UCSD-AML1 (cell line): ENCODE measurements at regions not wholly inside any gene's neighbourhood (a gene's known extent, or its start where the extent isn't known, plus 50 kb on each side); places are given as distances from the start of the nearest gene placed in this dataset.
"Not testable (repeated sequence)": the region's sequence is repeated elsewhere in the genome, so short reads cannot be mapped to it uniquely, and the experiment has no call there.

Experiments
- DNase-seq: peaks from one replicate; lab custom pipeline; 2025; ENCODE audit not compliant: unreplicated experiment; lab: John Stamatoyannopoulos, UW

DNA sequence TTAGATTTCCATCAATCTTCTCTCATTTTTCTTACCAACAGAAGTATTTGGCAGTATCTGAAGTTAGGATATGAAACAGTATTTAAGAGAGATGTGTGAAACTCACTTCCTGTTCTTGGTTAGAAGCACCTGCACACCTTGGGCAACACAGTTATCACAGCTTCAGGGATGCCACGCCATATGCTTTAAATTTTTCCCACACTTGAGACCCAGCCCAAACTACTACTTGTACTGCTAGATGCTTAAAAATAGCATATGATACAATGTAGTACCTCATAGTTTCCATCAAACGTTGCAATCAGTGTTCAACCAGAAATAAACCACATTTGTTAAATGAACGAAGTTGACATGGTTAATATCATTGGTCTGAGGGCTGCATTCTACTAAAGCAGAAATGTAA lies 725.1 kb upstream of the FRG1 start:
- DNase-seq, result no peak

DNA sequence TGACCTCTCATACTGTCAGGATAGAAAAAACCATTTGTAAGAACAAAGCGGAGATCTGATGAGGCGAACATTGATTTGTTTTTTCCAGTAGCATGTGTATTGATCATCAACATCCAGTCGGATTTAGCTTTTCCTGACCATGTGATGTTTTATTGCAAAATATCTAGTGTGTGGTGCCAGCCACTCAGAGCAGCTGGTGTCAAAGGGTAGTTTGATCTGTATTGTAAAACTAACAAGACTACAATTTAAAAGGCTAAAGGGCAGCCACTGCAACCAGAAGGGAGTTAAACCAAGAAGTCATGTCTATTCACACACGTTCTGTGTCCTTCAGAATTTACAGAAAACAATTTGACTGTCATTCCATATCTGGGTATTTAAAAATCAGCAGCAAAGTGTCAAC lies 719.0 kb upstream of the FRG1 start:
- DNase-seq, result no peak

DNA sequence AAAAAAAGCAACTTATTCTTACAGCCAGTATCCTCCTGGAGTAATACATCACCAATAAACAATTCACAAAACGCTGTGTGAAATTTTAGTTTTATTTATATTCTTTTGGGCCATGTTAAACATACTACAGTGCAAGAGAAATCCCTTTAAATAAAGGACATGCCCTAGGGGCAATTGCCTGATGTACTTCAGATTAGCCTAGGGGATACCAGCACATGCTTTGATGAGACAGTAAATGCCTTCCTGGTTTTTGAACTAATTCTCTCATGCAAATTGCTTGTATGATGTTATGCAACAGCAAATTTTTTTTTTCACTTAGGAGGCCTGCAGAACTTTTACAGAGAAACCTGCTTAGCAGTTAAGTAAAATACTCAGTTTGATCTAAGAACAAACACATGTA lies 711.9 kb upstream of the FRG1 start:
- no peak for DNase-seq

DNA sequence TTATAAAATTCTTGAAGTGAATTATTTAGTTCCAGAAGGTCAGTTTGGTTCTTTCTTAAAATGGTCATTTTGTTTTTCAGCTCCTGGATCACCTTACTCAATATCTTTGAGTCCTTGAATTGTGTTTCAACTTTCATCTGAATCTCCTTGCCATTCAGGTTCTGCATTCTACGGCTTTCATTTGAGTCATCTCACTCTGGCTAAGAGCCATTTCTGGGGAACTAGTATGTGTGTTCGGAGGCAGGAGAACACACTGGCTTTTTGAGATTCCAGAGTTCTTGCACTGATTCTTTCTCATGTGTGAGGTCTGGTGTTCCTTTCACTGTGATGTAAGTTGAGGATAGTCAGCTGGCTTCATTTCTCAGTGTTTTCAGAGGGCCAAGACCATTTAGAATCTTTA lies 708.4 kb upstream of the FRG1 start:
- DNase-seq, result no peak

DNA sequence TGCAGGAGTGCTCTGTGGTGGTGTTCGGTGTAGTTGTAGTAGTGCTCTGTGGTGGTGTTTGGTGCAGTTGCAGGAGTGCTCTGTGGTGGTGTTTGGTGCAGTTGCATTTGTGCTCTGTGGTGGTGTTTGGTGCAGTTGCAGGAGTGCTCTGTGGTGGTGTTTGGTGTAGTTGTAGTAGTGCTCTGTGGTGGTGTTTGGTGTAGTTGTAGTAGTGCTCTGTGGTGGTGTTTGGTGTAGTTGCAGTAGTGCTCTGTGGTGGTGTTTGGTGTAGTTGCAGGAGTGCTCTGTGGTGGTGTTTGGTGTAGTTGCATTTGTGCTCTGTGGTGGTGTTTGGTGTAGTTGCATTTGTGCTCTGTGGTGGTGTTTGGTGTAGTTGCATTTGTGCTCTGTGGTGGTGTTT lies 706.9 kb upstream of the FRG1 start:
- DNase-seq, result not testable (repeated sequence)

DNA sequence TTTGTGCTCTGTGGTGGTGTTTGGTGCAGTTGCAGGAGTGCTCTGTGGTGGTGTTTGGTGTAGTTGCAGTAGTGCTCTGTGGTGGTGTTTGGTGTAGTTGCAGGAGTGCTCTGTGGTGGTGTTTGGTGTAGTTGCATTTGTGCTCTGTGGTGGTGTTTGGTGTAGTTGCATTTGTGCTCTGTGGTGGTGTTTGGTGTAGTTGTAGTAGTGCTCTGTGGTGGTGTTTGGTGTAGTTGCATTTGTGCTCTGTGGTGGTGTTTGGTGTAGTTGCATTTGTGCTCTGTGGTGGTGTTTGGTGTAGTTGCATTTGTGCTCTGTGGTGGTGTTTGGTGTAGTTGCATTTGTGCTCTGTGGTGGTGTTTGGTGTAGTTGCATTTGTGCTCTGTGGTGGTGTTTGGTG lies 705.7 kb upstream of the FRG1 start:
- not testable (repeated sequence) for DNase-seq

DNA sequence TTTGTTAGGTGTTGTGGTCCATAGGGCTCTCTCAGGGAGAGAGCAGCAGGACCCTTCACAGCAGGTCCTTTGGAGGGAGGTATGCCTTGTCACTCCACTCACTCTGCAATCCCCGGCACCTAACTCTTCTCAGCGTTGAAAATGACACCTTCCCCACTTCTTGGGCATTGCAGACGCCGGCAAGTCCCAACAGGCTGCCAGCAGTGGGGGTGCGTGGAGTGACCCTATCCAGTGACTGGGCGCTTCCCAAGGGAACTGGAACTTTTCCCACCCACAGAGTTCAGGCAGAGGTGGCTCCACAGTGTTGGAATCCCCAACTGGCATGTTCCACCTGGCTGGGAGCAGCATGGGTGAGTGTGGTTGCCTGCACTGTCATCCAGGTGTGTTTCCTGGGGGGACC lies 705.1 kb upstream of the FRG1 start:
- no peak for DNase-seq

DNA sequence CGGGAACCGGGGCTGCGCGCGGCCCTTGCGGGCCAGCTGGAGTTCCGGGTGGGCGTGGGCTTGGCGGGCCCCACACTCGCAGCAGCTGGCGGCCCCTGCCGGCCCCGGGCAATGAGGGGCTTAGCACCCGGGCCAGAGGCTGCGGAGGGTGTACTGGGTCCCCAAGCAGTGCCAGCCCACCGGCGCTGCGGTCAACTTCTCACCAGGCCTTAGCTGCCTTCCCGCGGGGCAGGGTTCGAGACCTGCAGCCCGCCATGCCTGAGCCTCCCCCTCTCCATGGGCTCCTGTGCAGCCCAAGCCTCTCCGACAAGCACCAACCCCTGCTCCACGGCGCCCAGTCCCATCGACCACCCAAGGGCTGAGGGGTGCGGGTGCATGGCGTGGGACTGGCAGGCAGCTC lies 704.4 kb upstream of the FRG1 start:
- not testable (repeated sequence) for DNase-seq

DNA sequence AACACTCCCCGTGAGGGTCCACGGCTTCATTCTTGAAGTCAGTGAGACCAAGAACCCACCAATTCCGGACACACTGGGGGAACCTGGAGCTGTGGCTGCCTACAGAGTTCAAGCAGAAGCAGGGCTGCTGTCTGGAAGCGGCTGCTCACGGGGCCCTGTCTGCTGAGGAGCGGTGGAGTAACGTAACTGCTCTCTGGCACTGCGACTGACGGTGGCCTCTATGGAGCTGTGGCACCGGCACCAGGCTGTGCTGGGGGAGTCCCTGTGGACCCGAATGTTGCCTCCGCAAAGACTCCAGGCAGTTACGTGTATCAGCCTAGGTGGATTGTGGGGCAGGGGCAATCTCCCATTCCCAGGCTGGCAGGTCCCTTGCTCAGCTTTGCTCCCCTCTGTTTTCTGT lies 703.3 kb upstream of the FRG1 start:
- no peak for DNase-seq

DNA sequence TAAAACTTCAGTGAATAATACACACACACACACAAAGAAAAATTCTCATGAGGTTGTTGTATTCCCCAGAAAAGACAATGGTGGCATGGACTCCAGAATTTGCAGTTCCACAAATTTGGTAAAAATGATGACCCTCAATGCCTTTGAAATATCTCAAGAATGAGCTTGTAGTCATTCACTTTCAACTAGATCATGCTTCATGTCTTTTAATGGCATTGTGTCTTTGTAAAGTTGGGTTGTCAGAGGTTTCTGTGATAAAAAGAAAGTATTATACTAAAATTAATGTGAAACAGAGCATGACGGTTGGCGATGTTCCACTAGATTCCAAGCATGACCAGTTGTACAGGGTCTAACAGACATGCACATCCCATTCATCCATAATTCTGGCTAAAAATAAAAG lies 685.0 kb upstream of the FRG1 start:
- DNase-seq, result no peak

DNA sequence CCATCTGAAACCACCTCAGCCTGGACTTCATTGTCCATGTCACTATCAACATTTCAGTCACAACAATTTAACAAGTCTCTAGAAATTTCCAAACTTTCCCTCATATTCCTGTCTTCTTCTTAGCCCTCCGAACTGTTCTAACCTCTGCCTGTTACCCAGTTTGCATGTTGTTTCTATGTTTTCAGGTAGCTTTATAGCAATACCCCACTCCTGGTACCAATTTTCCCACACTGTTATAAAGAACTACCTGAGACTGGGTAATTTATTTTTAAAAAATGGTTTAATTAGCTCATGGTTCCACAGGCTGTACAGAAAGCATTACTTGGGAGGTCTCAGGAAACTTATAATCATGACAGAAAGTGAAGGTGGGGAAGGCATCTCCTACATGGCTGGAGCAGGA lies 679.2 kb upstream of the FRG1 start:
- no peak for DNase-seq

DNA sequence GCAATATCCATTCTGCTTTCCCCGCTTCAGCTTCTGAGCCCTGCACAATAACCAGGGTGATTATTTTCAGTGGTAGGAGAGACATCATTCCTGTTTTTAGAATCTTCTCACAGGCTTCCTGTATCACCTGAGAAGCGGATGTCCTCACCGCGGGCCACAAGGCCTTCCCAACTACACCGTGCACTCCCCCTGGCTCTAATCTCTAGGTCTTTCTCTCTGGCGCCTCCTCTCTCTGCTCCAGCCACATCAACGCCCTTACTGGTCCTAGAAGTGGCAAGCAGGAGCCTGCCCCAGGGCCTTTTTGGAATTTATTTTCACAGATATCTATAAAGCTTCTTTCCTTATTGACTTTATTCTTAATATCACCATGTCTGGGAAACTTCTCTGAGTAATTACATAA lies 675.2 kb upstream of the FRG1 start:
- no peak for DNase-seq

DNA sequence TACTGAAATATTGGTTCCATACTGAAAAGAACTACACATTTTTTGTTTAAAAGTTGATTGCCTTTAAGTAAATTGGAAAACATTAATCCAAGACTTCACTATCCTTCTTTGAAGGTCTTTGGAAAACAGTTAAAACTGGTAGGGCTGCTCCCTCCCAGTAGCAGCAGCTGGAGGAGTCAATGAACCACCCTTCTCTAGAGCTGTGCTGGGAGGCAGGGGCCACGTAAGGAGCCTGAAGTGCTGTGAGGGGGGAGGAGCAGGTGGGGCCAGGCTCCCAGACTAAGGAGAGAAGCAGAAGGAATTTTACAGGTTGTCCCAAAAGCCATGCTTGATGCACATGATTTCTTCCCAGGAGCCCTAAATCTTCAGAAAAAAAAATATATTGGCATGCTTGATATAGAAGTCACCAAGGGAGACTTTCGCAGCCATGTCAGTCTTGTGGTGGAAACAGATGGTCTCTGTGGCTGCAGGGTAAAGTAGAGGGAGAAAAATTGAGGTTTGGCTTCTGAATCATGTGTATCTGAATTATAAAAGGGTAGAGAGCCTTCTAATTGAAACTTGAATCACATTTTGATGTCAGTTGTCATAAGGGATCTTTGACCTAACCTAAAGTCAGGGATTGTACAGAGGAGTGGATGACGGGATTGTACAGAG lies 673.2 kb upstream of the FRG1 start:
- DNase-seq, result no peak

DNA sequence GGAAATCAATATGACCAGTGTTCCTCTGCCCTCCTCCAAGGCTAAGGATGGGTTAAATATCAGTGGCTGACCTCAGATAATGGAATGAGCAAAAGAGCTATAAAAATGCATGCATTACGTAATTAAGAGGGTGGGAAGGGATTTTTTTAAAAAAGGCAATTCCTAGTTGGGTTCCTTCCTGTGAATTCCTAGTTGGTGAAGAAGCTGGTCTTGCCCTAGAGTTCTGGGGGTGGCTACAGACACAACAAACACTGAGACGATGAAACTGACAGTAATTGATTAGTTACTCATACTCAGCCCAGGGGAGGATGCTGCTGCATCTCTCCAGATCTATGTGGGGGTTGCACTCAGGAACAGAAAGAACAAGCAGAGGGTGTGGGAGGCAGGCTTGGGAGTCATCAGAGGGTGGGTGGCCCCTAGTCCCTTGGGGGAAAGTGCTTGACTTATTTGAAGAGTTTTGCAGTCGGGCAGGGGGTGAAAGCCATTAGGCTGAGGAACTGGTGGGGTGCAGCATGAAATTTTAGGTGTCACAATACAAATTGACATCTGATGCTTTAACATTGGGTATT lies 662.0 kb upstream of the FRG1 start:
- DNase-seq, result no peak

DNA sequence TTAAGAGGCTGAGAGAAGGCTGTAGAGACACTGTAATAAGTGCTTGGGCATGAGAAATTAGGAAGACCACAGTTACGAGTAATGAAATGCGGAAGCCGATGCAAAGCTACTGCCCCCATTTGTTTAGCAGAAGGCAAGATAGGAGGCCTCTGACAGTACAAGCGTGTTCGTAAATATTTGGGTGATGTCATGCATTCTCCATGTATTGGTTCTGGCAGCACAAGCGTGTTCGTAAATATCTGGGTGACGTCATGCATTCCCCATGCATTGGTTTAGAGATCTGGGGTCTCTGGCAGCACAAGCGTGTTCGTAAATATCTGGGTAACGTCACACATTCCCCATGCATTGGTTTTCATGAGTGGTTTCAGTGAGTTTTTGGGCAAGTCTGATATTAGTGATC lies 661.5 kb upstream of the FRG1 start:
- no peak for DNase-seq

DNA sequence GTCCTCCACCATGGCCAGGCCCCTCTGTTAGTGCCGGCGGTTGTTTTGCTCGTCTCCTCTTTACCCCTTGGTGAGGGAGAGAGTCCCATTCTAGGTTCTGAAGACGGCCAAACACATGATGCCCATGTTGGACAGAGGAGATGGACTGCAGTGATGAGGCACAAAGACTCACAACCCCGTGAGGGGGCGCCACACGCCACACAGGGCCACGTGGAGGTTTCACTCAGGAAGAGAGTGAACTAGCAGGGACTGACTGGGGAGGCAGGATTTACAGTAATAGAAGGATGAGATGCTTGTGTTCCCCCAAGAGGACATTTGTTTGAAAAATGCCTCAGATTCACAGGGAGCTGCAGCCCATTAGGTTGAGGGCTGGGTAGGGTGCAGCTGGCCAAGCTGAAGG lies 655.3 kb upstream of the FRG1 start:
- no peak for DNase-seq

DNA sequence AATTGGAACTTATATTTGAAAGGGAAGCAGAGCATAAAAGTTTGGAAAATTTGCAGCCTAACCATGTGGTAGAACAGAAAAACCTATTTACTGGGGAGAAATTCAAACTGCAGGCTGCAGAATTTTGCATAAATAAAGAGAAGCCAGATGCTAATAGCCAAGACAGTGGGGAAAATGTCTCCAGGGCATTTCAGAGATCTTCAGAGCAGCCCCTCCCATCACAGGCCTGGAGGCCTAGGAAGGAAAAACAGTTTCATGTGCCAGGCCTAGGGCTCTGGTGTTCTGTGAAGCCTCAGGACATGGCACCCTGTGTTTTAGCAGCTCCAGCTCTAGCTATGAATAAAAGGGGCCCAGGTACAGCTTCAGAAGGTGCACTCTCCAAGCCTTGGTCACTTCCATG lies 648.7 kb upstream of the FRG1 start:
- no peak for DNase-seq

DNA sequence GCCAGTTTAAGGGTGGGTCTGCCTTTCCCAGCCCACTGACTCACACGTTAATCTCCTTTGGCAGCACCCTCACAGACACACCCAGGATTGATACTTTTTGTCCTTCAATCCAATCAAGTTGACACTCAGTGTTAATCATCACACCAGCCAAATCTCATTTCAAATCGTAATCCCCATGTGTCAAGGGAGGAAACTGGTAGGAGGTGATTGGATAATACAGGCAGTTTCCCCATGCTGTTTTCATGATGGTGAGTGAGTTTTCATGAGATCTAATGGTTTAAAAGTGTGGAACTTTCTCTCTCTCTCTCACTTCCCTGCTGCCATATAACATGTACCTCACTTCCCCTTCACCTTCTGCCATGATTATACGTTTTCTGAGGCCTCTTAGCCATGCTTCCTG lies 647.2 kb upstream of the FRG1 start:
- no peak for DNase-seq

DNA sequence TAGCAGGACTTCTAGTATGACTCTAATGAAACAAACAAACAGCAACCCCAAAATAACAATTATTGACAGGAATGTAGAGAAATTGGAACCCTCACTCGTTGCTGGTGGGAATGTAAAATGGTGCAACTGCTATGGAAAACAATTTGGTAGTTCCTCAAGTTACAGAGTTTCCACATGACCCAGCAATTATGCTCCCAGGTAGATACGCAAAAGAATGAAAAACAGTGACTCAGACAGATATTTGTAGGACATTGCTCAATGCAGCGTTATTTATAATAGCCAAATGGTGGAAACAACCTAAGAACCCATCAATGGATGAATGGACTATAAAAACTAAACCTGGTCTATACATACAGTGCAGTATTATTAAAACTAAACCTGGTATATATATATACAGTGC lies 646.1 kb upstream of the FRG1 start:
- no peak for DNase-seq

DNA sequence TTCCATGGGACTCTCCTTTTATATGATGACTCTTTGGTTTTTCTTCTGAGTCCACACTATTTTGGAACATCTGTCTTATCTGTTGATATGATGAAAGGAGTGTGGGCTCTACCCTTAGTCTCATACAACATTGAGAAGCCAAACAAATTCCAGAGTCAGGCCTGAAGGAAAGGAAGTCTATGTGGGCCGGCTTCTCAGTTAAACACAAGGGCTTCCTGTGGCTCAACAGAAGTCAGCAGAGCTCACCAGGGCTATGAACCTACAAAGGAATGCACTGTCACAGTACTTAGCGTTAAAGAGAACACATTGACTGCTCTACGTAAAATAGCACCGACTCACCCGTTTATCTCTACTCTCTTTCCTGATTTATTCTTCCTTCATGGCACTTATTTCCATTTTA lies 641.0 kb upstream of the FRG1 start:
- no peak for DNase-seq

DNA sequence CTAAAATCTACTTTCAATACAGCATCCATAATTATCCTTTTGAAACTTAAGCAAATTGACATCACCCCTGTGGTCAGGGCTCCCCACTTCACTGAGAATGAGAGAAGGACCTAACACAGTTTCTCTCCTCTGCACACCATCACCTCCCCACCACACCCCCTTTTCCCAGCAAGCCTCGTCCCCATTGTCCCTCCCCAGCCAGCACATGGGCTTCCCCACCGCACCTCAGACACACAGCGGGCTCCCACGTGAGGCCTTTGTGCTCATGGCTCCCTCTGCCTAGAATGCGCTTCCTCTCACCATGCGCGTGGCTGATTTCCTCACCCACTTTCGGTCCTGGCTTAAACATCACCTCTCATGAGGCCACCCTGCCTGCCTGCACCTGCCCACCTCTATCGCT lies 639.0 kb upstream of the FRG1 start:
- no peak for DNase-seq

DNA sequence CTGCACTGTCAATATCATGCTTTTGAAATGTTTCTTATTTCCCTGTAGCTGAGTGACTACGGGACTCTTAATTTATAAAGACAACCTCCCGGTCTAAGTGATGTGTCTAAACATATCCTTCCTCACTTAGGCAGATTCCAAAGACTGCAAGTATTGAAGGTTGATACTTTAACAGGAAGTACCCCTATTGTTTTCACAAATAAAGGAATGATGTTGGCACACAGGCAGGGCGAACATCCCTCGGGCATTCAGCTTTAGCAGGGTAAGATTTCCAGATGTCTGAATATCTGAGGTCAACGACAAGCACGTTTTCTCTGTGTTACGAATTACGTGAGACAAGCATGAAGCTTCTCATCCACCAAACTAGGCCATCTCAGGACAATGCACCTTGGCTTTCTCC lies 638.0 kb upstream of the FRG1 start:
- no peak for DNase-seq

DNA sequence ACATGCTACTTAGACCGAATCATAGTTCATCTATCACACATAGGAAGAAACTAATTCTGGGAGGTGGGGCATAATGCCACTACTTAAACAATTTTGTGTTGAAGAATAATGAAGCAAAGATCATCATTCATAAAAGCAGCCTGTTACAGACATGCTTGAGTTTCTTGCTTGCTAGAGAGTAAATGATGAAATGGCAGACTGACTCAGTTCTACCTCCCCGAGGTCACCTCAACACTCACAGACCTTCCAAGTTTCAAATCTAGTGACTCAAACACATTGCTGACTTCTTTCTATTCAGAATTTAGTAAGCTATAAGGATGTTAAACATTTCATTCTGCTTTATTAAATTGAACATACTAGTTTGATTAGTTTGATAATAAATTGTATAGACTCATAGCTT lies 636.5 kb upstream of the FRG1 start:
- no peak for DNase-seq
